Spleen (tissue), 7 donors: ENCODE measurements at regions not wholly inside any gene's neighbourhood (a gene's known extent, or its start where the extent isn't known, plus 50 kb on each side); places are given as distances from the start of the nearest gene placed in this dataset.

Experiments used
- CTCF ChIP-seq, 11 experiments: fragments of 200-600 bp in 7 of 11; fragments of 450-650 bp in 4 of 11; sonication (generic) in 4 of 11; IDR thresholded peaks in 8 of 11; conservative IDR thresholded peaks in 3 of 11; 1 replicate in 7 of 11; 2 replicates in 4 of 11; pipeline versions ENCODE4 v1.4.0 to v1.8.0; 2016 to 2021; ENCODE audit warnings: antibody characterized with exemption in 11 of 11, inconsistent platforms in 4 of 11, mild to moderate bottlenecking in 1 of 11
- POLR2A ChIP-seq, 3 donors: fragments of 450-650 bp; IDR thresholded peaks; one replicate each; pipeline ENCODE4 v1.5.1; 2017; ENCODE audit warnings: antibody characterized with exemption in 3 of 3, mild to moderate bottlenecking in 1 of 3
- POLR2AphosphoS5 ChIP-seq, 3 donors: sonication (generic); formaldehyde crosslinking; IDR thresholded peaks; one replicate each; pipeline ENCODE4 v1.5.1; 2017; ENCODE audit warnings: antibody characterized with exemption in 3 of 3
- donor health status: DM: no; HTN: no; CAD: no; lungs with moderate emphysema.
- donor health status: DM: no; HTN: no; CAD: no.
- donor health status: DM: no; HTN: no; CAD: no.

GRCh38 chr2:17035010-17035409 is 369.4 kb upstream of the CYRIA start:
- TF ChIP-seq CTCF (IDR thresholded peaks at IDR 0.05 in 8 of 11, conservative IDR thresholded peaks at IDR 0.05 in 3 of 11) (no peak), POLR2A (IDR thresholded peaks at IDR 0.05) (no peak), POLR2AphosphoS5 (IDR thresholded peaks at IDR 0.05) (no peak)
